GM19239 (cell line): ENCODE measurements at regions not wholly inside any gene's neighbourhood (a gene's known extent, or its start where the extent isn't known, plus 50 kb on each side); places are given as distances from the start of the nearest gene placed in this dataset.

Experiments
- DNase-seq: peaks from one replicate; pipeline ENCODE4 v3.0.0; 2011; ENCODE audit warnings: low spot score; ENCODE audit not compliant: insufficient read length
- FAIRE-seq: peaks from 2 replicates; lab custom pipeline; 2011; peaks lifted over from hg19 to GRCh38; lab: Jason Lieb, UNC

- no peak for FAIRE-seq
Measured at GRCh38 chr12:128047266-128048060, 219.5 kb upstream of the TMEM132C start.

GRCh38 chr12:128052331-128052730 is 214.6 kb upstream of the TMEM132C start:
- DNase-seq = no peak
- FAIRE-seq = no peak

More at GRCh38 chr12:128047266-128048060, 219.5 kb upstream of the TMEM132C start:
- DNase-seq = no peak

GRCh38 chr12:128052777-128053176 is 214.2 kb upstream of the TMEM132C start:
- no peak for DNase-seq
- no peak for FAIRE-seq

DNA sequence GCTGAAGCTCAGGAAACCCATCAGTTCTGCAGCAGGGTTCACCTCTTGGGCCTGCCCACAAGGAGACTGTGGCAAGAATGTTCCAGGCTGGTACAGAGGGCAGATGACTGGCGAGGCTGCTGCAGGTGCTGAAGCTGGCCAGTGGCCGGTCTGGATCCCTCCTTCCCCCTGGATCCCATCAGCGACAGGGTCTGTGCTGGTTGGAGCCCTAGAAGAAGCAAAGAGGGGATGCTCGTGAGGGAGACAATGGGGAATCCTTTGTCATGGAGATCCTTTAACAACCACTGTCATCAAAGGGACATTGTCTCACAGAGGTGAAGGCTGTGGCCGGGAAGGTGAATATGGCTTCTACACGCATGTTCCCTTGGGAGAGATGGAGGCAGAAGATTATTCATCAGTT is 211.4 kb upstream of the TMEM132C start:
- FAIRE-seq (no peak), DNase-seq (no peak)

GRCh38 chr12:128056136-128056801 is 210.7 kb upstream of the TMEM132C start:
- FAIRE-seq (no peak), DNase-seq (no peak)

- no peak for DNase-seq
- FAIRE-seq = no peak
Measured at GRCh38 chr12:128057586-128057985, 209.4 kb upstream of the TMEM132C start.

DNA sequence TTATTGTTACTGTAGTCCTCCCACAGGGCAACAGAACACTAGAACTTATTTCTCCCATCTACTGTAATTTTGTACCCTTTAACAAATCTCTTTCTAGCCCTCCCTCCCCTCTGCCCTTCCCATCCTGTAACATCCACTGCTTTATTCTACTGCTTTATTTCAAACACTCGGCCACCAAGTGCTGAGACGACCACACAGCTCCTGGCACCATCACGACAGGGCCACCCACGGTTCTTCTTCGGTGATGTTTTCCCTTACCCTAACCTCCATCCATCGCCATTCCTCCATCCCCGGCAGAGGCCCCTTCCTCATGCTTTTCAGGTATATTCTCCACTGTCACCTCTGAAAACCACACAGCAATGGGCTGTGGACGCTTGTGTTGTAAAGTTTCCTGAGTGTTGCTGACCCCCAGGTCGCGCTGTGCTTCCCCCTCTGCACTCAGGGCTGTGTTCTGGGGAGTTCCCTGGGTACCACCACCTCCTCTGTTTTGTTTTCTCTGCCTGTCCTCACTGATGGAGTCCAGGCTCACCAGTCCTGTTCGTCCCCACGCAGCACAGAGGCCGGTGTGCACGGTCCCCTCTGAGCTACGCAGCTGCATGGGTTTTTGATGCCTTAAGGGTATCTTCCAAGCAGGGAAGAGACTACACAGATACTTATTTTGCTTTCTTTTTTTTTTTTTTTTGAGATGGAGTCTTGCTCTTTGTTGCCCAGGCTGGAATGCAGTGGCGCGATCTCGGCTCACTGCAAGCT is 207.2 kb upstream of the TMEM132C start:
- FAIRE-seq = no peak
- no peak for DNase-seq

DNA sequence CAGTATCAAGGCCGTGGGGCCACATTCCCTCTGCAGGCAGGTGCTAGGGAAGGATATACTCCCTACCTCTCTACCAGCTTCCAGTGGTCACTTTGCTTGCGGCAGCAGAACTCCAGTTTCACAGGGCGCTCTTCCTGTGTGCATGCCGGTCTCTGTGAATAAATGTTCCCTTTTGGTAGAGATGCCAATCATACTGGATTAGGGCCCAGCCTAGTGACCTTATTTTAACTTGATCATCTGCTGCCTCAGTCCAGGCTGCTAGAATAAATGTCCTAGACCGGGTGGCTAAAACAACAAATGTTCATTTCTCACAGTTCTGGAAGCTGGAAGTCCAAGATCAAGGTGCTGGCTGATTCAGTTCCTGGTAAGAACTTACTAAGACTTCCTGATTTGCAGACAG is 198.8 kb upstream of the TMEM132C start:
- DNase-seq = no peak
- FAIRE-seq = no peak

DNA sequence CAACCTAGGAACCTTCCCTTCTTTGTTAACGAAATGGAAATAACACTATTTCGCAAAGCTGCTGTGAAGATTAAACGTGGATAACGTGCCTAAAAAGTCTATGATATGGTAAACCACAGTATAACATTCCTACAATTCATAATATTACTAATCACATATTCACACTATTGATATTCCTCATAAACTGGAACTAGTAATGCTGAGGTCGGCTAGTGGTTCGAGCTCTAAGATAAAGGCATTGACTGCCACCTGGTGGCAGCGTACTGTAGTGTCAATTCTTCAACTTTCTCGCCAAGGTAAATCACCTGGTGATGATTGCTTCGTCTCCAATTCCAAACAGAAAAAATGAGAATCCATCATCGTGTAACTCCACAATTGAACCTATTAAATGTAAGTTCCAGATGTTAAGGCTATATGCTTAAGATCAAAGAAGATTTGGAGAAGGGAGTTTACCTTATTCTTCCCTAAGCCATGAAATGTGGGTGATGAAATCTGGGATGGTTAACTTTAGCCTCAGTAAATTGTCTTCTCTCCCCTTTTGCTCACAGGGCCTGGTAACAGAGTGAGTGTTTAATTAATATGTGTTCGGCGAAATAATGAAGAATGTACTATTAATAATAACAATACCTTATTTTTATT is 197.5 kb upstream of the TMEM132C start:
- peak; percentile 12 for DNase-seq
- peak; percentile 84 for FAIRE-seq

DNA sequence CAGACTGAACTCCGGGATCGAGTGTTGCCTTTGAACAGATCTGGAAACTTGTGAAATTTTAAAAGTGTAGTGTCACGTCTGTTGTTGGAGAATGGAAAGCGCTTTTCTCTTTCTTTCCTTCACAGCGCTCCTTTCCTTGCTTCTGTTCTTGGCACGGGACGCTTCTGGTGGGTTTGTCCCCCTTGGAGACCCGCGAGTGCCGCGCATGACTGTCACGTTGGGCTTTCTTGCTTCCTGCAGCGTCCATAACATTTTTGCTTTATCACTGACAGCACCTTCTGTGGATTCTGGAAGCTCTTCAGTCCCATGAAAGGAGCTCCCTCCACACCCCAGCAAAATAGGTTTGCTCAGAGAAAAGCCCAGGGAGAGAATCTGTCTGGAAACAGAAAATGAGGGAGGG is 193.0 kb upstream of the TMEM132C start:
- no peak for DNase-seq

GRCh38 chr12:128075332-128075731 is 191.6 kb upstream of the TMEM132C start:
- DNase-seq (no peak), FAIRE-seq (no peak)

More for the DNA sequence above, 193.0 kb upstream of the TMEM132C start:
- FAIRE-seq = no peak

DNA sequence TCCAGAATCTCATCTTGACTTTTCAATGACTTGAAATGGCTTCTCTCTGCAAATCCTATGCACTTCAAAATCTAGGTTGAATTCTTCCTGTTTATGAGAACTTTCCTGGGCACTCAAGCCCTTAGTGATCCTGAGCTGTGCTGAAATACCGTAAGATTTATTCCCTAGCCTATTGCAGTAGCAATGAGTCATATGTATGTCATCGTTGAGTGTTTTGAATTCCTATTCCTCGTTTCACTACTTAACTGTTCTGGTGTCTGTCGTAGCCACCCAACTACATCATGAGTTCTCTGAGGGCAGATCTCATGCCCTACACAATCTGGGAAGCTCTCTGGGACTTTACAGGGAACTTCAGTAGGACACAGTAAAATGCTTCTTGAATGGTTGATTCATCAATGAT is 190.8 kb upstream of the TMEM132C start:
- FAIRE-seq (no peak), DNase-seq (no peak)

DNA sequence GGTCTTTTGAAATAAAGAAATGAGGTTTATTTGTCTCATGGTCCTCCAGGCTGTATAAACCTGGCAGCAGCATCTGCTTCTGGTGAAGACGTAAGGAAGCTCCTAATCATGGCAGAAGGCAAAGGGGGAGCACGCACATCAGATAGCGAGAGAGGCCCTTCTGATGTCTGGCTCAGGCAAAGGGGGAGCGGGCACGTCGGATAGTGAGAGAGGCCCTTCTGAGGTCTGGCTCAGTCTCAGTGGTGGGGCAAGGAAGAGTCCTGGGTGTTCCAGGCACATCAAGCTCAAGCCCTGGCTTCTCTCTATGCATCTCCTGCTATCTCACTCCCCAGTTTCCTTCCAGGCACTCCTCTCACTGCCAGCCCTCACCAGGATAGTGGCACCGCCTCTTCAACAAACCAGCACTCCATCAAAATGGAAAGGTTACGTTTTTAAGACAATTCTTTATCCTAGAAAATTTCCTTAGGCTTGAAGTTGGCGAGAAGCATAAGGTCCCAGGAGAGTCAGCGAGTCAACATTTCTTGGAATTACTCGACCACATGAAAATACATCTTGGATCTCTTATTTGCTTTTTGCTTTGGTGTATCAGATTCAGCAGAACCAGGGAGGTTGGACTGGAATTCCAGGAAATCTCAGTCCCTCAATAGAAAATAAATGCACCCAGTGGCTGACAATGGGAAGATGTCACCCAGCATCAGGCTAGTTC is 189.6 kb upstream of the TMEM132C start:
- DNase-seq (no peak), FAIRE-seq (no peak)

- DNase-seq (no peak), FAIRE-seq (no peak)
Measured at GRCh38 chr12:128077917-128078298, 189.1 kb upstream of the TMEM132C start.

DNA sequence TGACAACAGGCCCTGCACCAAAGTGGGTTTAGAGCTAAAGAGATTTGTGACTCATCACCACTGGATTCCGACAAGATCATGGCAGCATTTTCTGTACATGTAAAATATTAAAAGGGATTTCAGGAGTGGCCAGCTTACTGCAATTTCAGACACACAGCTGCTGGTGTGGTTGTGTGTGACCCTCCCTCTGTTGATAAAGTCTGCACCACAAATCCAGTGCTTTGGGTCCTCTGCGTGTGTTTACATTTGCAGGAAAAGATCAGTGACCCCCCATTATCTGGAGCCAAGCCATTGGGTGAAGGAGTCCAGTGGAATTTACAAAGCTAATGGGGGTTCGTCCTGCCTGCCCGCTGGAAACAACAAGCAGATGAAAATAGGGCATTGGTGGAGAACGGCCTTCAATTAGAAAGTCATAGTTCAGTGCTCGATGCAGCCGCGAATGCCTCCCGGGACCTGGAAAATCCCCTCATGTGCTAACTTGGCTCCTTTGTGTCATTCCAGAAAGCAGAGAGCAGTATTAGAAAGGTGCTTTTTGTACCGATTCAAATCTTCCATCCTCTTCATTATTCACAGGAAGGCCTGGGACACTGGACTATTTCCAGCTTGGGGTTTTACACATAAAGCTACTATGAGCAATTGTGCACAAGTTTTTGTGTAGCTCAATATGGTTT is 188.5 kb upstream of the TMEM132C start:
- DNase-seq (no peak), FAIRE-seq (no peak)

- FAIRE-seq (no peak), DNase-seq (no peak)
Measured at GRCh38 chr12:128079446-128079845, 187.5 kb upstream of the TMEM132C start.

DNA sequence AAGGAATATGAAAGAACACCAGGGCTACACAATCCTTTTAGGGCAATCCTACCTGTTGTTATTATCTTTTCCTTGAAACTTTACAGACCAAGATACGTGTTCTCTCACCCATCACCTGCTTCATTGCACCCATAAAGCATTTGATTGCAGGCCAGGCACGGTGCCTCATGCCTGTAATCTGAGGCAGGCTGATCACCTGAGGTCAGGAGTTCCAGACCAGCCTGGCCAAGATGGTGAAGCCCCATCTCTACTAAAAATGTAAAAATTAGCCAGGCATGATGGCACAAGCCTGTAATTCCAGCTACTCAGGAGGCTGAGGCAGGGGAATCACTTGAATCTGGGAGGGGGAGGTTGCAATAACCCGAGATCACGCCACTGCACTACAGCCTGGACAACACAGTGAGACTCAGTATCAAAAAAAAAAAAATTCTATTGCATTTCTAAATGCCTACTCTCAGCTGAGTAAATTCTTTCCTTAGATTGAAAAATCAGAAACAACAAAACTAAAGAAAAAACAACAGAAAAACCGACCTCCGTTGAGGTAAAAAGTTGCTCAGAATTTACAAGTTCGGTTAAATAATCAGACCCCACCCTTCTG is 183.7 kb upstream of the TMEM132C start:
- DNase-seq (no peak), FAIRE-seq (no peak)

DNA sequence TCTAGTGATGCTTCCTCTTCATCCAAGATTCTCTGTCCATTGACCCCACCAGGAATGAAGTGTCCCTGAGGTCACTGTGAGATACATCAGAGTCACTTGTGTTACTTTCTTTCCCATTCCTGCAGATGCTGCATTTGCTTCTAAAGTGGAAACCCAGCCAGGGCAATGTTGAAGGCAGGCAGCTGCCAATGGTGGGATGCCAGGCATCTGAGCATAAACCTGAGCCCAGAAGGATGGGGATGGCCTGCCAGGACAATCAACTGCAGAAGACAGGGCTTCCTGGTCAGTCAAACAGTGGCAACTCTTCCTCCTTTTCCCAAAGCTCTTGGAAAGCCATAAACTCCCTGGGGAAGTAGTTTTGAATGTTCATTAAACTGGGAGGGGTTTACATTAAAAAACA is 178.0 kb upstream of the TMEM132C start:
- no peak for DNase-seq
- no peak for FAIRE-seq

DNA sequence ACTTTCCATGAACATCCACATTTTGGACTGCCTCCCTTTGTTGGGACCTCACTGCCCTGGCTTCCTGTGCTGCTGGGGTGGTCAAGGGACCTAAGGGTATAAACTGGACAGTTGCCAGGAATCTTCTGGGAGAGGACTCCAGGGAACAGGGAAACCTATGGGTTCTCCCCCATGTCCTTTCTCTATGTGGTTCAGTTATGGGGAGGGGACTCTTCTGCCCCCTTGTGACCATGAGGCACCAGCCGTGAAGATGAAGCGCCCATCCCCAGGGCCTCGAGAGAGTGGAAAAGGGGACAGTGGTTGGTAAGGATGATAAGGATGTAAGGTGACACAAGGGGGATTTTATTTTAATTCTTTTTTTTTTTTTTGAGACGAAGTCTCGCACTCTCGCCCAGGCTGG is 177.0 kb upstream of the TMEM132C start:
- FAIRE-seq (no peak), DNase-seq (no peak)
